ENCODE measurements at regions not wholly inside any gene's neighbourhood (a gene's known extent, or its start where the extent isn't known, plus 50 kb on each side); places are given as distances from the start of the nearest gene placed in this dataset.

DNA sequence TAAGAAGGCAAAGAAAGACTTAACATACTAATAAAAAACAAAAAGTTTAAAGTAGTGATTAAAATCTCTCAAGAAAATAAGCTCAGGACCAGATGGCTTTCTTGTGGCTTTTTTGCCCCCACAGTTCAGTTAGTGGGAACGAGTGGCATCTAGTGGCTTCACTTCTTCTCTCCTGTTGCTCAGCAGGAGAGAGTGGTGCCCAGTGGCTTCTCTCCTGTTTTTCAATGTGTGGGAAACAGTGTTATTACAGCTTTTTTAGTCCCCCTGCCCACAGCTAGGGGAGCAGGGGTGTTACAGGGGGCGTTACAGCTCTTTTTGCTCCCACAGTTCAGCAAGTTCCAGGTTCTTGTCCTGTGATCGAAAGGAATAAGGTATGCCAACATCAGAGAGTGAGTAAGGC is 135.2 kb downstream of the RERGL start:
- TF ChIP-seq EZH2 (optimal IDR thresholded peaks at IDR 0.05; ENCODE audit: low read depth, low read length) = no peak
- TF ChIP-seq CTCF (IDR thresholded peaks at IDR 0.05; ENCODE audit: low read length) = peak; percentile 51
- no peak for TF ChIP-seq EZH2phosphoT487 (IDR thresholded peaks at IDR 0.05; ENCODE audit: low read length)

Data from MM.1S (cell line).